B cell (primary cell): ENCODE measurements at regions not wholly inside any gene's neighbourhood (a gene's known extent, or its start where the extent isn't known, plus 50 kb on each side); places are given as distances from the start of the nearest gene placed in this dataset.
A peak's percentile ranks its signal among the peaks of the same experiment; 100 is the strongest.

Source experiments
- ATAC-seq: fragments of 200-7000 bp; cut with Tn5 transposase; one replicate; pipeline ENCODE4 v1.10.0; 2021; ENCODE audit warnings: low read depth, mild to moderate bottlenecking, moderate number of reproducible peaks, moderate library complexity
- CTCF ChIA-PET: fragments of 350-600 bp; sonication (Branson Sonifier 250); formaldehyde crosslinking; loops from one replicate; lab custom pipeline; 2021; ENCODE audit warnings: antibody characterized with exemption, inconsistent platforms; lab: Charles Lee
- POLR2A ChIA-PET: fragments of 350-600 bp; sonication (Branson Sonifier 250); formaldehyde crosslinking; loops from one replicate; lab custom pipeline; 2021; ENCODE audit warnings: antibody characterized with exemption; lab: Charles Lee
- DNase-seq: peaks from one replicate; pipeline ENCODE4 v3.0.0; 2013
- H2AFZ ChIP-seq: 2 replicates; pipeline ENCODE4 v1.6.1; 2012; ENCODE audit warnings: mild to moderate bottlenecking, low read depth, low read length; ENCODE audit not compliant: insufficient read depth, poor library complexity, severe bottlenecking
- H3K27ac ChIP-seq, 2 donors: 1 replicate in 1 of 2; 2 replicates in 1 of 2; pipeline ENCODE4 v1.5.1; 2012 to 2013; ENCODE audit warnings: low read length in 2 of 2, mild to moderate bottlenecking in 2 of 2, moderate library complexity in 1 of 2
- H3K27me3 ChIP-seq, 4 experiments: fragments of 200-600 bp in 1 of 4; sonication (generic) in 1 of 4; replicated peaks in 1 of 4; 1 replicate in 2 of 4; 2 replicates in 2 of 4; pipeline versions ENCODE4 v1.6.1 to v1.7.0; 2013 to 2016; ENCODE audit warnings: low read length in 3 of 4, mild to moderate bottlenecking in 2 of 4, mixed read lengths in 1 of 4, moderate library complexity in 1 of 4; ENCODE audit not compliant: insufficient read depth in 4 of 4, control insufficient read depth in 3 of 4; ENCODE audit errors: control extremely low read depth in 1 of 4
- H3K36me3 ChIP-seq, 2 experiments: replicated peaks in 1 of 2; 1 replicate in 1 of 2; 2 replicates in 1 of 2; pipeline versions ENCODE4 v1.6.1 to v1.7.1; 2013; ENCODE audit warnings: low read length in 1 of 2; ENCODE audit not compliant: insufficient read depth in 2 of 2, control insufficient read depth in 1 of 2; ENCODE audit errors: control extremely low read depth in 1 of 2, extremely low read depth in 1 of 2
- H3K4me1 ChIP-seq, 2 donors: fragments of 200-600 bp in 1 of 2; sonication (generic) in 1 of 2; 1 replicate in 1 of 2; 2 replicates in 1 of 2; pipeline versions ENCODE4 v1.5.1 to v1.6.1; 2013 to 2017; ENCODE audit warnings: low read length in 2 of 2; ENCODE audit not compliant: control insufficient read depth in 2 of 2, insufficient read depth in 2 of 2
- H3K4me2 ChIP-seq: replicated peaks from 2 replicates; pipeline ENCODE3; 2012; ENCODE audit warnings: mild to moderate bottlenecking, low read depth, low read length; ENCODE audit not compliant: poor library complexity, severe bottlenecking
- H3K4me3 ChIP-seq, 5 experiments: fragments of 200-600 bp in 1 of 5; sonication (generic) in 1 of 5; 1 replicate in 3 of 5; 2 replicates in 2 of 5; pipeline versions ENCODE4 v1.5.1 to v1.7.0; 2011 to 2016; ENCODE audit warnings: low read length in 4 of 5, mild to moderate bottlenecking in 4 of 5, low read depth in 2 of 5, control low read depth in 1 of 5, moderate library complexity in 1 of 5; ENCODE audit not compliant: insufficient read depth in 1 of 5; ENCODE audit errors: control extremely low read depth in 1 of 5, extremely low read depth in 1 of 5
- H3K79me2 ChIP-seq: fragments of 200-600 bp; sonication (generic); one replicate; pipeline ENCODE4 v1.6.0; 2016; ENCODE audit warnings: low read length; ENCODE audit not compliant: control insufficient read depth, insufficient read depth
- H3K9ac ChIP-seq: fragments of 200-600 bp; sonication (generic); 2 replicates; pipeline ENCODE4 v1.6.1; 2017; ENCODE audit warnings: mild to moderate bottlenecking, low read length, moderate library complexity
- H3K9me3 ChIP-seq, 3 donors: one replicate each; pipeline versions ENCODE4 v1.6.1 to v1.7.1; 2013; ENCODE audit warnings: low read length in 2 of 3; ENCODE audit not compliant: control insufficient read depth in 2 of 3, insufficient read depth in 1 of 3; ENCODE audit errors: control extremely low read depth in 1 of 3
- H4K20me1 ChIP-seq: 2 replicates; pipeline ENCODE4 v1.6.0; 2012; ENCODE audit warnings: mild to moderate bottlenecking, low read length; ENCODE audit not compliant: insufficient read depth, control insufficient read depth, poor library complexity, severe bottlenecking
- H3K27ac Mint-ChIP-seq: one replicate; pipeline ENCODE4 v1.8.0; 2021; ENCODE audit warnings: mixed read lengths
- H3K27me3 Mint-ChIP-seq: one replicate; pipeline ENCODE4 v1.8.0; 2021; ENCODE audit warnings: mixed read lengths
- H3K4me1 Mint-ChIP-seq: one replicate; pipeline ENCODE4 v1.8.0; 2021; ENCODE audit warnings: mixed read lengths
- H3K4me3 Mint-ChIP-seq: one replicate; pipeline ENCODE4 v1.8.0; 2021; ENCODE audit warnings: mixed read lengths
- H3K9me3 Mint-ChIP-seq: one replicate; pipeline ENCODE4 v1.8.0; 2022; ENCODE audit warnings: mixed read lengths; ENCODE audit not compliant: insufficient read depth
- EZH2 ChIP-seq: IDR thresholded peaks from 2 replicates; pipeline ENCODE4 v1.6.1; 2012; ENCODE audit warnings: borderline replicate concordance, low read depth, mild to moderate bottlenecking, moderate library complexity, low read length; ENCODE audit not compliant: insufficient read depth, poor library complexity, severe bottlenecking
- WGBS: methylation state at CpG from one replicate; pipeline ENCODE4 v1.1.5; 2013; ENCODE audit warnings: missing lambda C conversion rate; ENCODE audit not compliant: insufficient coverage; 5-methylcytosine and 5-hydroxymethylcytosine counted together
- intact Hi-C: fragments of 100-400 bp; cut with micrococcal nuclease; formaldehyde crosslinking; loops from one replicate; pipeline ENCODE4 v1.10.0; 2022
- TF ChIP-seq, protein P1 (sequence below): fragments of 200-600 bp; IDR thresholded peaks from one replicate; pipeline ENCODE4 v1.8.0; 2022; ENCODE audit warnings: antibody characterized with exemption, mild to moderate bottlenecking

DNA sequence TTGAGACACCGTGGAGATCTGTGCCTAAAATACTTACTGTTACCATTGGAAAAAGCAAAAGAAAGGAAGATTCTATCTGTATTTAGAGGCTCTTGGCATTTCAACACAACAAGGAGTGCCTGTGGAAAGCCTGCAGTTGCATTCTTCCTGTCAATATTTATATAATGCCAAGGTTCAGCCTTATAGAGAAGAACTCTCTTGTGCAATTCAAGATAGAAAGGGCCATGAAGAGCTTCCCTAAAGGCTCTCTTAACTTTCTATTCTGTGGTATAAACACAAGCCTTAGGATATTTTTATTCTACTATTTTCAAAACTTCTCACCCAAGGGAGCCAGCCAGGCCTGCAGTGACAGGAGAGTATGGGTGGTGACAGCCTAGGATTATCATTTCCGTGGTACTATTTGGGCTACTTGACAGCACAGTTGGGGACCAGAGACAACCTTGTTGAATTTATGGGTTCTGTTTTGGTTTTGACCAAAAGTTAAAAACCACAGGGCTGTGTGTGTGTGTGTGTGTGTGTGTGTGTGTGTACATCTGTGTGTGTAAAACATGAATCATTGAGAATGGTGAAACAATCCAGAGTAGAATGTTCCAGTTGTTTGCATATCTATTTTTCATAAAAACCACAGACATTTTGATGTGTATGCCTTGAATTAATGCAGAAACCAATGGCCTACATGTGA is 700.9 kb upstream of the SLC35B3 start:
- 78% methylated on average over 1 of the region's 2 CpGs for WGBS
- no peak for ATAC-seq

GRCh38 chr6:9131616-9132015 is 696.3 kb upstream of the SLC35B3 start:
- 7% methylated on average over 7 of the region's 8 CpGs for WGBS
- Histone ChIP-seq H3K4me1 (no peaks in the 10 kb centered on the region), H3K36me3 (no peaks in the 10 kb centered on the region), H3K9ac (no peak overlapping the region), H2AFZ (no peak overlapping the region), H3K27ac (no peak overlapping the region), H3K27me3 (no peaks in the 10 kb centered on the region), H3K9me3 (no peaks in the 10 kb centered on the region), H4K20me1 (no peaks in the 10 kb centered on the region), H3K79me2 (no peaks in the 10 kb centered on the region), H3K4me2 (no peak overlapping the region), H3K4me3 (no peak overlapping the region)
- Mint-ChIP-seq H3K27me3 (no peaks in the 10 kb centered on the region), H3K4me1 (no peaks in the 10 kb centered on the region), H3K9me3 (peaks cover 3% of the 10 kb centered on the region), H3K4me3 (no peak overlapping the region), H3K27ac (no peak overlapping the region)
- intact Hi-C loops = no loop called here
- POLR2A ChIA-PET = no interaction called here
- ATAC-seq (no peak), DNase-seq (peak; percentile 1)
- no peak for TF ChIP-seq EZH2
- TF ChIP-seq, protein P1, sequence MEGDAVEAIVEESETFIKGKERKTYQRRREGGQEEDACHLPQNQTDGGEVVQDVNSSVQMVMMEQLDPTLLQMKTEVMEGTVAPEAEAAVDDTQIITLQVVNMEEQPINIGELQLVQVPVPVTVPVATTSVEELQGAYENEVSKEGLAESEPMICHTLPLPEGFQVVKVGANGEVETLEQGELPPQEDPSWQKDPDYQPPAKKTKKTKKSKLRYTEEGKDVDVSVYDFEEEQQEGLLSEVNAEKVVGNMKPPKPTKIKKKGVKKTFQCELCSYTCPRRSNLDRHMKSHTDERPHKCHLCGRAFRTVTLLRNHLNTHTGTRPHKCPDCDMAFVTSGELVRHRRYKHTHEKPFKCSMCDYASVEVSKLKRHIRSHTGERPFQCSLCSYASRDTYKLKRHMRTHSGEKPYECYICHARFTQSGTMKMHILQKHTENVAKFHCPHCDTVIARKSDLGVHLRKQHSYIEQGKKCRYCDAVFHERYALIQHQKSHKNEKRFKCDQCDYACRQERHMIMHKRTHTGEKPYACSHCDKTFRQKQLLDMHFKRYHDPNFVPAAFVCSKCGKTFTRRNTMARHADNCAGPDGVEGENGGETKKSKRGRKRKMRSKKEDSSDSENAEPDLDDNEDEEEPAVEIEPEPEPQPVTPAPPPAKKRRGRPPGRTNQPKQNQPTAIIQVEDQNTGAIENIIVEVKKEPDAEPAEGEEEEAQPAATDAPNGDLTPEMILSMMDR = no peak
- CTCF ChIA-PET = no interaction called here

More for the DNA sequence above, 700.9 kb upstream of the SLC35B3 start:
- Mint-ChIP-seq H3K27ac (no peak overlapping the region), H3K4me3 (no peak overlapping the region), H3K27me3 (no peaks in the 10 kb centered on the region), H3K4me1 (no peaks in the 10 kb centered on the region), H3K9me3 (no peaks in the 10 kb centered on the region)
- Histone ChIP-seq H3K4me2 (no peak overlapping the region), H3K9ac (no peak overlapping the region), H3K79me2 (no peaks in the 10 kb centered on the region), H3K9me3 (peaks cover 0 to 3% (median 0%) of the 10 kb centered on the region in 3 donors), H2AFZ (no peak overlapping the region), H3K27ac (no peak overlapping the region), H4K20me1 (no peaks in the 10 kb centered on the region), H3K27me3 (no peaks in the 10 kb centered on the region), H3K36me3 (no peaks in the 10 kb centered on the region), H3K4me3 (no peak overlapping the region), H3K4me1 (no peaks in the 10 kb centered on the region)
- DNase-seq = no peak
- CTCF ChIA-PET = no interaction called here
- POLR2A ChIA-PET = no interaction called here
- no peak for TF ChIP-seq EZH2
- TF ChIP-seq, protein P1 = no peak
- intact Hi-C loops = no loop called here
